ENCODE measurements at regions not wholly inside any gene's neighbourhood (a gene's known extent, or its start where the extent isn't known, plus 50 kb on each side); places are given as distances from the start of the nearest gene placed in this dataset.

DNA sequence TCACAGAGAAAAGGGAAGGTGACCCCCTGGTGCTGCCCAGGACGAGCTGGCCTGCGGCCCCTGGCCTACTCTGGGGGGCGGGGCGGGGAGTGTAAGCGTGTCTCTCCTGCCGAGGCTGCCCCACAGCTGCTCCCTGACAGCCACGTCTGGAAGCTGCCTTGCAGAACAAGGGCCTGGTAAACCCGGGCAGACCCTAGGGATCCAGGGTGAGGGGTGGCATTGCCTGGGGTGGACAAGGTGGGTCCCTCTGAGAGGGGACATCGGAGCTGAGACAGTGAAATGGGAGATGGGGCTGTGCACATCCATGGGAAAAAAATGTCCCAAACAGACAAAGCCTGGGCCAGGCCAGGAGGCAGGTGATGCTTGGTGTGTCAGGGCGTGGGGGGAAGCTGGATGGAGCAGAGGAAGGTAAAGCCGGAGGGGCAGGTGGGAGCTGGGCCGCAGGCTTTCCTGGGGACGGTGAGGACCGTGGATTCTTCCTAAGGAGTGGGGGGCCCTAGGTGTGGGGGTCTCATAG lies 66.0 kb upstream of the HDAC4 start:
- TF ChIP-seq ZNF121 (tag by site-specific recombination; IDR thresholded peaks at IDR 0.05), result no peak
- TF ChIP-seq ZNF629 (tag by site-specific recombination; IDR thresholded peaks at IDR 0.05), result no peak
- no peak for TF ChIP-seq SP2 (tag by site-specific recombination; IDR thresholded peaks at IDR 0.05)

Measured in HEK293 (cell line).